ENCODE measurements at regions not wholly inside any gene's neighbourhood (a gene's known extent, or its start where the extent isn't known, plus 50 kb on each side); places are given as distances from the start of the nearest gene placed in this dataset.

DNA sequence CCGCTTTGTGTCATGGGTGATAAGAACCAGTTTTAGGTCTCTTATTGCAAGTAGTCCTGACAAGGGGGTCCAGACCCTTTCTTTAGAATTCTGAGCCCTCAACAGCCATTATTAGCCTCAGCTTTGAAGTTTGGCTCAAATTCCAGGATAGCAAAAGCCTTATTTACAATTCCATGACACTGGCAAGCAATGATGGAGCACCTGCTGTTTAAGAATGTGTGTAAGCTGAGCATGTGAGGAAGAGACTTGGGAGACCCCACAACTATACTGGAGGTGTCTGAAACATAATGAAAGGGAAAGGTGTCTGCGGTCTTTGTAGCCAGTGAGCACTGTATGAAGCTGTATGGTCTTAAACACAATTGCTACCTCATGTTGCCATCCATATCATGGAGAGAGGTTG lies 119.8 kb downstream of the TBX5 start:
- no peak for TF ChIP-seq CTCF (conservative IDR thresholded peaks at IDR 0.05; ENCODE audit: low read depth, low read length)
- no peak for TF ChIP-seq EZH2 (IDR thresholded peaks at IDR 0.05; ENCODE audit: borderline replicate concordance, low read depth, low read length, poor library complexity, severe bottlenecking)

Measured in A673 (cell line).